ENCODE measurements at regions not wholly inside any gene's neighbourhood (a gene's known extent, or its start where the extent isn't known, plus 50 kb on each side); places are given as distances from the start of the nearest gene placed in this dataset.
"Not testable (repeated sequence)": the region's sequence is repeated elsewhere in the genome, so short reads cannot be mapped to it uniquely, and the experiment has no call there.

DNA sequence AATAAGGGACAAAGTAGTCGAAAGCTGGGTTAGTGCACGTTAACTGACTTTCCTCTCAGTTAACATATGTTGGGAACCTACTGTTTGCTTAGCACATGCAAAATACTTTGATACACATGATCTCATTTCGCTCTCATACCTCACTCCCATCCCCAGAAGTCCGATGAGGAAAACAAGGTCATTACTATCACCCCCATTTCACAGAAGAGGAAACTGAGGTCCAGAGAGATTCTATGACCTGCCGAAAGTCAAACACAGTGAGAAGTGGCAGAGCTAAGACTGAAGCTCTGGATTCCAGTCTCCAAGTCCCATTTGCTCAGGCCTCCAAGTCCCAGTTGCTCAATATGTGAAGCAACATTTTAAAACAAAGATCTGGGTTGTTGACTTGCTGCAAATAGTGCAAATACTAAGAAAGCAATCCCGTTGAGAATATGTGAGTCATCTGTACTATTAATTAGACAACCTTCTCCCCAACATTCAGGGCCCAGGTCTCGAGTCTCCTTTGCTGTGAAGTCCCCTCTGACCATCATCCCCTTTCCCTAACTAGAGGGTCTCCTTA is 170.6 kb upstream of the PWP1 start:
- H3K4me2 ChIP-seq (ENCODE audit: low read depth, low read length, poor library complexity, severe bottlenecking): peak overlapping the region; percentile 66

DNA sequence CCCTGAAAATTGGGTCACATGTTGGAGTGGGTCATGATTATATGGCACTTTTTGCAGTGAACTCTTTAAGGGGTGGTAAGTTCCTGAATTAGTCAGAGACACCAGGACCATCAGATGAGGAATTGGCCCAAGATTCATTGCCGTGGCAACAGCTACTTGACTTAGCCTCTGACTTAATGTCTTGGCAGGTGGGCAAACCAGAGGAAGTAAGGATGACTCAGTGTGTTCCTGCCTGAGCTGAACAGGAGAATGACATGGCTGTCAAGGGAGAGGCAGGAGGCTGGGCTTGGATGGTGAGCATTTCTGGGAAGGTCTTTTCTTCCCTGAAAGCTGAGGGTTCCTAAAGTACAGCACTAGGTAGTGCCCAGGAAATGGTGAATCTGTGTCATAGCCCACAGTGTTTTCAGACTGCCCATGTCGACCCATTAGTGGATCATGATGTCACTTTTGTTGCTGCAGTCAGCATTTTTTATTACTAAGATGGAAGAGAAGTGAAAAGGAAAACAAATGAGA is 170.1 kb upstream of the PWP1 start:
- Histone ChIP-seq H3K9me2 (replicated peaks; ENCODE audit: low read depth, low read length) (no peaks in the 10 kb centered on the region), H3K4me3 (ENCODE audit: low read length, poor library complexity, severe bottlenecking) (no peak overlapping the region), H3K79me2 (ENCODE audit: insufficient read depth, low read length) (no peaks in the 10 kb centered on the region), H3K9me3 (ENCODE audit: insufficient read depth, low read depth, low read length) (no peaks in the 10 kb centered on the region), H4K20me1 (ENCODE audit: insufficient read depth, low read length, poor library complexity, severe bottlenecking) (no peaks in the 10 kb centered on the region), H3K27me3 (ENCODE audit: insufficient read depth, low read length, poor library complexity, severe bottlenecking) (no peaks in the 10 kb centered on the region), H3K36me3 (ENCODE audit: insufficient read depth, low read length) (no peaks in the 10 kb centered on the region), H3K4me1 (ENCODE audit: insufficient read depth, low read length, poor library complexity, severe bottlenecking) (peaks cover 12% of the 10 kb centered on the region), H3K9ac (ENCODE audit: low read depth, low read length, poor library complexity, severe bottlenecking) (no peak overlapping the region), H3F3A (ENCODE audit: low read depth) (no peaks in the 10 kb centered on the region; the same call in 1 of the 2 replicates), H2AFZ (ENCODE audit: low read length) (no peak overlapping the region), H3K4me2 (ENCODE audit: low read depth, low read length, poor library complexity, severe bottlenecking) (peak overlapping the region; percentile 66)
- TF ChIP-seq, protein P1, sequence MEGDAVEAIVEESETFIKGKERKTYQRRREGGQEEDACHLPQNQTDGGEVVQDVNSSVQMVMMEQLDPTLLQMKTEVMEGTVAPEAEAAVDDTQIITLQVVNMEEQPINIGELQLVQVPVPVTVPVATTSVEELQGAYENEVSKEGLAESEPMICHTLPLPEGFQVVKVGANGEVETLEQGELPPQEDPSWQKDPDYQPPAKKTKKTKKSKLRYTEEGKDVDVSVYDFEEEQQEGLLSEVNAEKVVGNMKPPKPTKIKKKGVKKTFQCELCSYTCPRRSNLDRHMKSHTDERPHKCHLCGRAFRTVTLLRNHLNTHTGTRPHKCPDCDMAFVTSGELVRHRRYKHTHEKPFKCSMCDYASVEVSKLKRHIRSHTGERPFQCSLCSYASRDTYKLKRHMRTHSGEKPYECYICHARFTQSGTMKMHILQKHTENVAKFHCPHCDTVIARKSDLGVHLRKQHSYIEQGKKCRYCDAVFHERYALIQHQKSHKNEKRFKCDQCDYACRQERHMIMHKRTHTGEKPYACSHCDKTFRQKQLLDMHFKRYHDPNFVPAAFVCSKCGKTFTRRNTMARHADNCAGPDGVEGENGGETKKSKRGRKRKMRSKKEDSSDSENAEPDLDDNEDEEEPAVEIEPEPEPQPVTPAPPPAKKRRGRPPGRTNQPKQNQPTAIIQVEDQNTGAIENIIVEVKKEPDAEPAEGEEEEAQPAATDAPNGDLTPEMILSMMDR (conservative IDR thresholded peaks at IDR 0.05; ENCODE audit: low read length): no peak
- TF ChIP-seq EZH2phosphoT487 (IDR thresholded peaks at IDR 0.05; ENCODE audit: borderline replicate concordance): no peak

More for the DNA sequence above, 170.6 kb upstream of the PWP1 start:
- Histone ChIP-seq H3K4me3 (ENCODE audit: low read length, poor library complexity, severe bottlenecking) (no peak overlapping the region), H3F3A (ENCODE audit: low read depth) (no peaks in the 10 kb centered on the region; the same call in 1 of the 2 replicates), H2AFZ (ENCODE audit: low read length) (no peak overlapping the region), H4K20me1 (ENCODE audit: insufficient read depth, low read length, poor library complexity, severe bottlenecking) (no peaks in the 10 kb centered on the region), H3K9me2 (replicated peaks; ENCODE audit: low read depth, low read length) (no peaks in the 10 kb centered on the region), H3K9ac (ENCODE audit: low read depth, low read length, poor library complexity, severe bottlenecking) (no peak overlapping the region), H3K27me3 (ENCODE audit: insufficient read depth, low read length, poor library complexity, severe bottlenecking) (no peaks in the 10 kb centered on the region), H3K79me2 (ENCODE audit: insufficient read depth, low read length) (no peaks in the 10 kb centered on the region), H3K36me3 (ENCODE audit: insufficient read depth, low read length) (no peaks in the 10 kb centered on the region), H3K4me1 (ENCODE audit: insufficient read depth, low read length, poor library complexity, severe bottlenecking) (peaks cover 12% of the 10 kb centered on the region), H3K9me3 (ENCODE audit: insufficient read depth, low read depth, low read length) (no peaks in the 10 kb centered on the region)
- TF ChIP-seq, protein P1 (conservative IDR thresholded peaks at IDR 0.05; ENCODE audit: low read length): no peak
- TF ChIP-seq EZH2phosphoT487 (IDR thresholded peaks at IDR 0.05; ENCODE audit: borderline replicate concordance): no peak

DNA sequence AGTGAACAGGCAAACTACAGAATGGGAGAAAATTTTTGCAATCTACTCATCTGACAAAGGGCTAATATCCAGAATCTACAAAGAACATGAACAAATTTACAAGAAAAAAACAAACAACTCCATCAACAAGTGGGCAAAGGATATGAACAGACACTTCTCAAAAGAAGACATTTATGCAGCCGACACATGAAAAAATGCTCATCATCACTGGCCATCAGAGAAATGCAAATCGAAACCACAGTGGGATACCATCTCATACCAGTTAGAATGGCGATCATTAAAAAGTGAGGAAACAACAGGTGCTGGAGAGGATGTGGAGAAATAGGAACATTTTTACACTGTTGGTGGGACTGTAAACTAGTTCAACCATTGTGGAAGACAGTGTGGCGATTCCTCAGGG is 167.8 kb upstream of the PWP1 start:
- H3K36me3 ChIP-seq (ENCODE audit: insufficient read depth, low read length); H3K27me3 ChIP-seq (ENCODE audit: insufficient read depth, low read length, poor library complexity, severe bottlenecking); H2AFZ ChIP-seq (ENCODE audit: low read length); H3K9ac ChIP-seq (ENCODE audit: low read depth, low read length, poor library complexity, severe bottlenecking); H4K20me1 ChIP-seq (ENCODE audit: insufficient read depth, low read length, poor library complexity, severe bottlenecking); H3F3A ChIP-seq (ENCODE audit: low read depth); H3K9me3 ChIP-seq (ENCODE audit: insufficient read depth, low read depth, low read length); H3K79me2 ChIP-seq (ENCODE audit: insufficient read depth, low read length); H3K4me3 ChIP-seq (ENCODE audit: low read length, poor library complexity, severe bottlenecking); H3K4me2 ChIP-seq (ENCODE audit: low read depth, low read length, poor library complexity, severe bottlenecking); H3K9me2 ChIP-seq (replicated peaks; ENCODE audit: low read depth, low read length): not testable (repeated sequence)
- H3K4me1 ChIP-seq (ENCODE audit: insufficient read depth, low read length, poor library complexity, severe bottlenecking): peaks cover 12% of the 10 kb centered on the region

DNA sequence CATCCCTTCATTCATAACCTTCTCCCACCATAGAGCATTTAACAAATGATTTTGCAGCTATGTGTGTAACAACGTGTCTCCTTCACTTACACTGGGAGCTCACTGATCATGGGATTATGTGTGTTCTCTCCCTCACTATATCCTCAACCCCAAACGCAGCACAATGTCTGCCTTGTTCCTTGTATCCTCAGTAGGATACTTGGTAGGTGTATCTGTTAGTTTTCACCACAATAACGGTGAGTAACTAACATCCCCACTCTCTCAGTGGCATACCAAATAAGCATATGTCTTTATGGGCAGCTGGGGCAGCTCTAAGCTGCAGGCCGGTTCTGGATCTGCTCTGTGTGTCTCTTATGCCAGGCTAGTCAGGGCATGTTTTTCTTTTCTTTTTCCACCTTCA is 166.7 kb upstream of the PWP1 start:
- peaks cover 12% of the 10 kb centered on the region for H3K4me1 ChIP-seq (ENCODE audit: insufficient read depth, low read length, poor library complexity, severe bottlenecking)
- no peak overlapping the region for H2AFZ ChIP-seq (ENCODE audit: low read length)
- no peak overlapping the region for H3K4me2 ChIP-seq (ENCODE audit: low read depth, low read length, poor library complexity, severe bottlenecking)
- H3K36me3 ChIP-seq (ENCODE audit: insufficient read depth, low read length): no peaks in the 10 kb centered on the region
- H3K4me3 ChIP-seq (ENCODE audit: low read length, poor library complexity, severe bottlenecking): no peak overlapping the region
- H3K9me3 ChIP-seq (ENCODE audit: insufficient read depth, low read depth, low read length): no peaks in the 10 kb centered on the region
- TF ChIP-seq, protein P1 (conservative IDR thresholded peaks at IDR 0.05; ENCODE audit: low read length): no peak
- no peak for TF ChIP-seq EZH2phosphoT487 (IDR thresholded peaks at IDR 0.05; ENCODE audit: borderline replicate concordance)
- H3F3A ChIP-seq (ENCODE audit: low read depth): no peaks in the 10 kb centered on the region
- H3K9me2 ChIP-seq (replicated peaks; ENCODE audit: low read depth, low read length): no peaks in the 10 kb centered on the region
- H3K79me2 ChIP-seq (ENCODE audit: insufficient read depth, low read length): no peaks in the 10 kb centered on the region
- H4K20me1 ChIP-seq (ENCODE audit: insufficient read depth, low read length, poor library complexity, severe bottlenecking): no peaks in the 10 kb centered on the region
- no peaks in the 10 kb centered on the region for H3K27me3 ChIP-seq (ENCODE audit: insufficient read depth, low read length, poor library complexity, severe bottlenecking)
- no peak overlapping the region for H3K9ac ChIP-seq (ENCODE audit: low read depth, low read length, poor library complexity, severe bottlenecking)
